ENCODE measurements at regions not wholly inside any gene's neighbourhood (a gene's known extent, or its start where the extent isn't known, plus 50 kb on each side); places are given as distances from the start of the nearest gene placed in this dataset.

- DNase-seq (ENCODE audit: low read depth), result no peak
- no peak for TF ChIP-seq CTCF (IDR thresholded peaks at IDR 0.05; ENCODE audit: control insufficient read depth, insufficient read depth, low read depth, low read length, missing control alignments)
- H3K4me3 ChIP-seq (ENCODE audit: control insufficient read depth, low read depth, low read length), result no peak overlapping the region
Measured at GRCh38 chr14:98867726-98868125, 404.3 kb downstream of the BCL11B start.

- DNase-seq (ENCODE audit: low read depth), result no peak
- TF ChIP-seq CTCF (IDR thresholded peaks at IDR 0.05; ENCODE audit: control insufficient read depth, insufficient read depth, low read depth, low read length, missing control alignments), result no peak
- H3K4me3 ChIP-seq (ENCODE audit: control insufficient read depth, low read depth, low read length), result no peak overlapping the region
Measured at GRCh38 chr14:98868866-98869265, 403.1 kb downstream of the BCL11B start.

GRCh38 chr14:98871796-98872195 lies 400.2 kb downstream of the BCL11B start:
- no peak for TF ChIP-seq CTCF (IDR thresholded peaks at IDR 0.05; ENCODE audit: control insufficient read depth, insufficient read depth, low read depth, low read length, missing control alignments)
- H3K4me3 ChIP-seq (ENCODE audit: control insufficient read depth, low read depth, low read length), result no peak overlapping the region
- no peak for DNase-seq (ENCODE audit: low read depth)

GRCh38 chr14:98877065-98877464 lies 394.9 kb downstream of the BCL11B start:
- no peak for TF ChIP-seq CTCF (IDR thresholded peaks at IDR 0.05; ENCODE audit: control insufficient read depth, insufficient read depth, low read depth, low read length, missing control alignments)
- DNase-seq (ENCODE audit: low read depth), result no peak
- H3K4me3 ChIP-seq (ENCODE audit: control insufficient read depth, low read depth, low read length), result no peak overlapping the region

GRCh38 chr14:98878282-98878681 lies 393.7 kb downstream of the BCL11B start:
- TF ChIP-seq CTCF (IDR thresholded peaks at IDR 0.05; ENCODE audit: control insufficient read depth, insufficient read depth, low read depth, low read length, missing control alignments), result no peak
- no peak overlapping the region for H3K4me3 ChIP-seq (ENCODE audit: control insufficient read depth, low read depth, low read length)
- no peak for DNase-seq (ENCODE audit: low read depth)

GRCh38 chr14:98886982-98887381 lies 385.0 kb downstream of the BCL11B start:
- no peak overlapping the region for H3K4me3 ChIP-seq (ENCODE audit: control insufficient read depth, low read depth, low read length)
- DNase-seq (ENCODE audit: low read depth), result no peak
- TF ChIP-seq CTCF (IDR thresholded peaks at IDR 0.05; ENCODE audit: control insufficient read depth, insufficient read depth, low read depth, low read length, missing control alignments), result no peak

- no peak overlapping the region for H3K4me3 ChIP-seq (ENCODE audit: control insufficient read depth, low read depth, low read length)
- no peak for TF ChIP-seq CTCF (IDR thresholded peaks at IDR 0.05; ENCODE audit: control insufficient read depth, insufficient read depth, low read depth, low read length, missing control alignments)
- DNase-seq (ENCODE audit: low read depth), result no peak
Measured at GRCh38 chr14:98888281-98888680, 383.7 kb downstream of the BCL11B start.

All from AG09309 (cell line).